Femur (tissue), 1 donor: ENCODE measurements at regions not wholly inside any gene's neighbourhood (a gene's known extent, or its start where the extent isn't known, plus 50 kb on each side); places are given as distances from the start of the nearest gene placed in this dataset.
"Not testable (repeated sequence)": the region's sequence is repeated elsewhere in the genome, so short reads cannot be mapped to it uniquely, and the experiment has no call there.

Experiments
- DNase-seq: peaks from one replicate; pipeline ENCODE4 v3.0.0-alpha.2; 2017

GRCh38 chr3:10628891-10629670 is 123.7 kb upstream of the ATP2B2 start:
- DNase-seq: no peak

GRCh38 chr3:10629671-10630040 is 124.3 kb upstream of the ATP2B2 start:
- no peak for DNase-seq

GRCh38 chr3:10631224-10631623 is 125.8 kb upstream of the ATP2B2 start:
- no peak for DNase-seq

- no peak for DNase-seq
Observed at GRCh38 chr3:10632125-10632524, 126.7 kb upstream of the ATP2B2 start.

GRCh38 chr3:10632741-10633140 is 127.4 kb upstream of the ATP2B2 start:
- no peak for DNase-seq

- no peak for DNase-seq
Observed at GRCh38 chr3:10635446-10636076, 130.2 kb upstream of the ATP2B2 start.

- DNase-seq: no peak
Observed at GRCh38 chr3:10637342-10637741, 132.0 kb upstream of the ATP2B2 start.

GRCh38 chr3:10638466-10638865 is 133.1 kb upstream of the ATP2B2 start:
- no peak for DNase-seq

- no peak for DNase-seq
Observed at GRCh38 chr3:10641760-10642159, 136.4 kb upstream of the ATP2B2 start.

- no peak for DNase-seq
Observed at GRCh38 chr3:10644189-10644588, 138.8 kb upstream of the ATP2B2 start.

- DNase-seq: no peak
Observed at GRCh38 chr3:10645800-10646199, 140.4 kb upstream of the ATP2B2 start.

GRCh38 chr3:10646531-10647335 is 141.3 kb upstream of the ATP2B2 start:
- DNase-seq: no peak

- no peak for DNase-seq
Observed at GRCh38 chr3:10647376-10647775, 142.0 kb upstream of the ATP2B2 start.

GRCh38 chr3:10648181-10648580 is 142.8 kb upstream of the ATP2B2 start:
- no peak for DNase-seq

- not testable (repeated sequence) for DNase-seq
Observed at GRCh38 chr3:10649463-10649862, 144.1 kb upstream of the ATP2B2 start.

- no peak for DNase-seq
Observed at GRCh38 chr3:10651506-10651905, 146.1 kb upstream of the ATP2B2 start.

- no peak for DNase-seq
Observed at GRCh38 chr3:10653241-10653640, 147.9 kb upstream of the ATP2B2 start.

GRCh38 chr3:10653866-10654611 is 148.7 kb upstream of the ATP2B2 start:
- no peak for DNase-seq

GRCh38 chr3:10655105-10655504 is 149.7 kb upstream of the ATP2B2 start:
- no peak for DNase-seq

- DNase-seq: not testable (repeated sequence)
Observed at GRCh38 chr3:10657339-10657738, 152.0 kb upstream of the ATP2B2 start.

- DNase-seq: no peak
Observed at GRCh38 chr3:10665592-10665991, 150.4 kb upstream of the SLC6A11 start.

- no peak for DNase-seq
Observed at GRCh38 chr3:10666621-10667020, 149.4 kb upstream of the SLC6A11 start.

- no peak for DNase-seq
Observed at GRCh38 chr3:10667269-10667668, 148.8 kb upstream of the SLC6A11 start.
